ENCODE measurements at regions not wholly inside any gene's neighbourhood (a gene's known extent, or its start where the extent isn't known, plus 50 kb on each side); places are given as distances from the start of the nearest gene placed in this dataset.

GRCh38 chr9:28916348-28916747, 1343.1 kb upstream of the C9orf72 start:
- no peak for TF ChIP-seq CTCF (IDR thresholded peaks at IDR 0.05)
- TF ChIP-seq POLR2A (IDR thresholded peaks at IDR 0.05): no peak

Data from prostate gland (tissue), 2 donors.